SK-N-MC (cell line): ENCODE measurements at regions not wholly inside any gene's neighbourhood (a gene's known extent, or its start where the extent isn't known, plus 50 kb on each side); places are given as distances from the start of the nearest gene placed in this dataset.

Experiments used
- EZH2 ChIP-seq: fragments of 200-600 bp; sonication (generic); IDR thresholded peaks from one replicate; pipeline ENCODE4 v1.6.1; 2017; ENCODE audit warnings: antibody characterized with exemption
- FOXP2 ChIP-seq: optimal IDR thresholded peaks from 2 replicates; pipeline ENCODE3; 2011; ENCODE audit warnings: mild to moderate bottlenecking, moderate library complexity; ENCODE audit not compliant: insufficient read depth; ENCODE audit errors: extremely low read length, control extremely low read depth
- POLR2AphosphoS5 ChIP-seq: IDR thresholded peaks from 2 replicates; pipeline ENCODE4 v1.6.1; 2012; ENCODE audit warnings: mild to moderate bottlenecking, low read depth, low read length, borderline replicate concordance

DNA sequence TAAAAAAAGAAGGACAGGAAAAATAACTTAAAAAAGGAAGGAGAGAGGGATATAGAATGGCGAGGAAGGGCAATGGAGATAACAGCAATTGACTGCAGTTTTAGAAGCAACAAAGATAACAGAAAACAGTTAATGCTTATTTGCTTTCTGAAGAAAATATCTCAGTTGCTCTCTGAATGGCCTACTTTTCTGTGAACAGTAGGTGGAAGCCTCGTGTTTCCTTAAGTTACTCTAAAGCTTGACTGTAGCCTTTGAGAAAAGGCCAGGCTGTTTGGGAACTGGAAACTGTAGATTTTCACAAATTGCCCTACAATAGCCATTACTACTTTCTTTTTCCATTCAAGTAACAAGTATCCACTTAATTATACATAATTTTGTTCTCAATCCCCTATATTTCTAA is 404.5 kb downstream of the YTHDC2 start:
- no peak for TF ChIP-seq POLR2AphosphoS5
- TF ChIP-seq EZH2: no peak
- TF ChIP-seq FOXP2: no peak
